ENCODE measurements at regions not wholly inside any gene's neighbourhood (a gene's known extent, or its start where the extent isn't known, plus 50 kb on each side); places are given as distances from the start of the nearest gene placed in this dataset.

DNA sequence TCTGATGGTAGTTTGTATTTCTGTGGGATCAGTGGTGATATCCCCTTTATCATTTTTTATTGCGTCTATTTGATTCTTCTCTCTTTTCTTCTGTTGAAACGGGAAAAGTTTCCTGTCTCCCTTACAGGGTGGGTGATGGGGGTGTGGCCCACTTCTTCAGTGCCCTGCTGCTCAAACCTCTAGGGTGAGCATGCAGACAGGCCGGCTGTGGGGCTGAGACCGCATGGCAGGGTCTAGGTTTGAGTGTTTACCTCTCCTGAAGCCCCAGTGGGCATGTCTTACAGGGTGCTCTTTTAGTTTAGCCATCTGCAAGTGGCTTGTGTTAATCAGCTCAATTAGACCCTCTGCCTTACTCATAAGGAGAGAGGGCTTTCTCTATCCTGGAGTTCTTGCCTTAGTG lies 450.0 kb upstream of the EPHA3 start:
- no peak for TF ChIP-seq POLR2AphosphoS5 (IDR thresholded peaks at IDR 0.05; ENCODE audit: low read depth)
- TF ChIP-seq, protein P1, sequence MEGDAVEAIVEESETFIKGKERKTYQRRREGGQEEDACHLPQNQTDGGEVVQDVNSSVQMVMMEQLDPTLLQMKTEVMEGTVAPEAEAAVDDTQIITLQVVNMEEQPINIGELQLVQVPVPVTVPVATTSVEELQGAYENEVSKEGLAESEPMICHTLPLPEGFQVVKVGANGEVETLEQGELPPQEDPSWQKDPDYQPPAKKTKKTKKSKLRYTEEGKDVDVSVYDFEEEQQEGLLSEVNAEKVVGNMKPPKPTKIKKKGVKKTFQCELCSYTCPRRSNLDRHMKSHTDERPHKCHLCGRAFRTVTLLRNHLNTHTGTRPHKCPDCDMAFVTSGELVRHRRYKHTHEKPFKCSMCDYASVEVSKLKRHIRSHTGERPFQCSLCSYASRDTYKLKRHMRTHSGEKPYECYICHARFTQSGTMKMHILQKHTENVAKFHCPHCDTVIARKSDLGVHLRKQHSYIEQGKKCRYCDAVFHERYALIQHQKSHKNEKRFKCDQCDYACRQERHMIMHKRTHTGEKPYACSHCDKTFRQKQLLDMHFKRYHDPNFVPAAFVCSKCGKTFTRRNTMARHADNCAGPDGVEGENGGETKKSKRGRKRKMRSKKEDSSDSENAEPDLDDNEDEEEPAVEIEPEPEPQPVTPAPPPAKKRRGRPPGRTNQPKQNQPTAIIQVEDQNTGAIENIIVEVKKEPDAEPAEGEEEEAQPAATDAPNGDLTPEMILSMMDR (IDR thresholded peaks at IDR 0.05; ENCODE audit: insufficient read depth, low read length) = no peak
- TF ChIP-seq SPI1 (IDR thresholded peaks at IDR 0.05; ENCODE audit: borderline replicate concordance, low read depth) = no peak
- TF ChIP-seq GABPA (IDR thresholded peaks at IDR 0.05; ENCODE audit: low read depth) = no peak
